ENCODE measurements at regions not wholly inside any gene's neighbourhood (a gene's known extent, or its start where the extent isn't known, plus 50 kb on each side); places are given as distances from the start of the nearest gene placed in this dataset.
A peak's percentile ranks its signal among the peaks of the same experiment; 100 is the strongest.

- DNase-seq (ENCODE audit: low spot score), result no peak
These were observed 123.5 kb upstream of the MAGI3 start for GRCh38 chr1:113266788-113267187.

GRCh38 chr1:113269168-113269963, 120.9 kb upstream of the MAGI3 start:
- peak; percentile 38 for DNase-seq (ENCODE audit: low spot score)

DNA sequence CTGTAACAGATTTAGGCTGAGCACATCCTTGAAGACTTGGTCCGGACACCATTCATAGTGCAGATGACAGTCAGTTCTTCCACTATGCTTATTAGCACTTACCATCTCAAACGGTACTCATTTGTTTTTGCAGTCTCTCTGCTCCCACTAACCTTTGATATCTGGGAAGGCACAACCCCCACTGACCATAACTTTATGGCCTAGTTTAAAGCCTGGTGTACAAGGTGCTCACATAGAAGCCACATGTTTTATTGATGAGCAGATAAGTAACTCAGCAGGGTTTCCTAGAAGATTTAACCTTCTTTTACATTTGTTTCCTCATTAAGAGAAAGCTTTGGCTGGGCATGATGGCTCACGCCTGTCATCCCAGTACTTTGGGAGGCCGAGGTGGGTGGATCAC, 119.3 kb upstream of the MAGI3 start:
- DNase-seq (ENCODE audit: low spot score), result no peak

- no peak for DNase-seq (ENCODE audit: low spot score)
These were observed 115.2 kb upstream of the MAGI3 start for GRCh38 chr1:113275083-113275482.

DNA sequence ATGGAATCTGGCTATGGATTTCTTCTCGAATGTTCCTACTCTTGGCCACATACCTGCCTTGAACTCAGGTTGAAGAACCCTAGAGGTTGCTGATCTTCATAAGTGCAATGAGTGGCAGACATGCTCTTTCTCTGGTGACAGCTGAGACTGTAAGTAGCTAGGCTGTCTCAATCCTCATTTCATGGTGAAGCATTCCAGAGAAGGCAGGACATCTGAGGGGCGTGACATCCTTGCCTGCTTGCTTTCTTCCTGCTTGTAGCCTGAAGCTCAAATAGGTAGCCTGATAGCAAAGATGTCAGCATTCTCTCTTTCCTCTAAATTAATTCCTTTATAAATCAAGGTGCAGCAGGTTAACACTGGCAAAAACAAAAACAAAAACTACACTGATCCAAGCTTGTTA, 114.6 kb upstream of the MAGI3 start:
- DNase-seq (ENCODE audit: low spot score), result no peak

DNA sequence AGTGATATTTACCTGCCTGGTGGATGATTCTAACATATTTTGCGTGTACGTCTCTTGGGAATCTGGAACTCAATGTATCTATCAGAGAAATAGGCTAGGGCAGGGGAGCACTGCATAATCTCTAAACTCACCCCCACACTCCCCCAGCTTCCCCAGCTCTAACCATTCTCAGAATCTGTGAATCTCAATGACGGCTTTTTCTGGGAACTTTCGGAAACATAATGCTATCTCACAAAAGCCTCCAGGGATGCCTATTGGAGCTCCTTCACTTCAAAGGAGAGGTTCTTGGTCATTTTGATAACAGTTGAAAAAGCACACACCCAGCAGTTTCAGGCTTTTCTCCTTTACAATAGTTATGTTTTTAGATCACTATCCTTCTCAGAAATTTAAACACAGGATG, 113.8 kb upstream of the MAGI3 start:
- DNase-seq (ENCODE audit: low spot score), result no peak

DNA sequence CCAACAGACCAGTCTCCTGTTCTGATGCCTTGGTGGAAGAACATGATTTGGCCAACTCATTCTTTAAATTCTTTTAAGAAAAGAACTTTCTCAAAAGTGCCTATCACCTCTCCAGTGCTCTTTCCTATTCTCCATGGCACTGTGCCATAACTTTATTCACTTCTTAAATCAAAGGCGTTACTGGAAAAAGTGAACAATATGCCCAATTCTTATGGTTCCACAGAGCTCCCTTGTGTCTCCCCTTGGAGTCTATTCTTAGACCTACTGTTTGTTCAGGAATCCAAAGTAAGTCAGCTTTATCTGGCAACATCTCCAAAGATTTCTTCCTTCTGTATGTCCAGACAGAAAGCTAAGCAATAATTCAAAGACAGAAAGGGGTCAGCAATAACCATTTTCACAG, 111.9 kb upstream of the MAGI3 start:
- no peak for DNase-seq (ENCODE audit: low spot score)

DNA sequence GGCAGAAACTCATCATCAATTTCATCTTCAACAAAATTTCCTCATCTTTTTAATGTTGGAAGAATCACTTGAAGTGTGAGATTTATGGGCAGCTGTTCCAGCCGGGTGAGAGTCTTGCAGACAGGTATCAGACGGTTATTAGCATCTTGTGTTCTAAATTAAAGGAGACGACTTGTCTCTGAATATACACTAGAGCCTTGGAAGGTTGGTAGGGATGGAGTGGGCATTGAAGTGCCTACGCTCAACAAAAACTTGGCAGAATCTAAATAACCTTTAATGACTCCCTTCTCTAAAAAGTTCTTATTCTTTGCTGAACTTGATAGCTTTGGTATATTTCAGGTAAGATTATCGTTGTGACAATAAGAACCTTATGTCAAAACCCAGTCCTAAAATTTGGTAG, 111.5 kb upstream of the MAGI3 start:
- DNase-seq (ENCODE audit: low spot score), result no peak

DNA sequence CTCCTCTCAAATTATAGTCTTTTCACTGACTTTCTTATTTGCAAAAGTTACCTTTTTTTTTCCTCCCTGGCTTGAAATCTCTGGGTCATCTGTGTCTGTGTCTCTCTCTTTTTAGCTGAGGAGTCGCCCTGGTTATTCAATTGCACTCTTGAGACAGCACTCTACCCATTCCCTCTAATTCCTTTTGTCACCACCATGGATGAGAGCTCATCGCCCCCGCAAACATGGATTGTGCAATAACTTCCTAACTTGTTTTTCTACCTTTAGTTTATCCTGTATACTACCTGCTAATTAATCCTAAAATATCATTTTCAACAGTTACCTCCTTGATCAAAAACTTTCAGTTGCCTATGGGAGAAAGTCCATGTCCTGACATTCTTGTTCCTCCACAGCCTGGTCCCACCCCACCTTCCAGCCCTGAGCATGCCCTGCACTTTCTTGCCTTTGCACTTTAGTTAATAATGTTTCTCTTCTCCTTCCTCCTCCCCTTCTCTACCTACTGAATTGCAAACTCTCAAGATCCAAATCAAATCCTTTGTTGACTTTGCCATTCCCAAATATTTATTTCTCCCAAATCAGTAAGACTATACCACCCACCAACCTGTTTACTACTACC, 110.4 kb upstream of the MAGI3 start:
- no peak for DNase-seq (ENCODE audit: low spot score)

GRCh38 chr1:113280581-113280980, 109.7 kb upstream of the MAGI3 start:
- no peak for DNase-seq (ENCODE audit: low spot score)

- no peak for DNase-seq (ENCODE audit: low spot score)
These were observed 108.8 kb upstream of the MAGI3 start for GRCh38 chr1:113281550-113281949.

DNA sequence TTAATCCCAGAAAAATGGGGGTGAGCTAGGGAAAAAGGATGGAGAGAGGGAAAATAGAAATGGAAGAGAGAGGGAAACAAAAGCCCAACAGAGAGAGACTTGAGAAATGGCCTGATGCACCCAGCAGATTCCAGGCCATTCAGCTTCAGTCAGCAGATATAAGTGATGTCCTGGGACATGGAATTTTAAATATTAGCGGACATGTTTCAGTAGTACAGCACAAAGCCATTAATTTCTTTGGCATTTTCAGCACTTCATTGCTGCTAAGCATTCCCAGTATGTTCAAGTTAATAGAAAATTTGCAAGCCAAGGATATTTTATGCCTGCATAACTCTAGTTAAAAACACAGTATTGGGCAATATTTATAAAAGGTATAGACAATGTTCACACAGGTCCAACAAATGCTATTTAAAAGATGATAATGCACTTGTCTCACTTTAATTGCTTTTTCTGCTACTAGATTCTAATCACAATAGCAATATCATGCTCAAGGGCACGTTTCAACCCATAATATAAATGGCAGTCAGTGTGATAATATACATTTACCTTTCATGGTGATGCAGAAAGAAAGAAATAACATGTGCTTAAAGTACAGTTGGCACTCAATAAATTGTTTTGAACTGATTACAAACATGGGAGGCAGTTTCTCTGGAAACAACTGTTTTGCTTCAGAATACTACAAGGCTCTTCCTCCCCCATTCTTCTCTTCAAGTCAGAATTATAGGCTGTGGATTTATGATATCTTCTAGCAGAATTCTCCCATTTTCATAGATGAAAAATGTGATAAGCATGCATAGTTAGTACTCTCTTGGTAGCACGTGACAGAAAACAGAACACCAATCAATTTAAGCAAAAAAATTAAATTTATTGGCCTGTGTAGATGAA, 108.1 kb upstream of the MAGI3 start:
- no peak for DNase-seq (ENCODE audit: low spot score)

DNA sequence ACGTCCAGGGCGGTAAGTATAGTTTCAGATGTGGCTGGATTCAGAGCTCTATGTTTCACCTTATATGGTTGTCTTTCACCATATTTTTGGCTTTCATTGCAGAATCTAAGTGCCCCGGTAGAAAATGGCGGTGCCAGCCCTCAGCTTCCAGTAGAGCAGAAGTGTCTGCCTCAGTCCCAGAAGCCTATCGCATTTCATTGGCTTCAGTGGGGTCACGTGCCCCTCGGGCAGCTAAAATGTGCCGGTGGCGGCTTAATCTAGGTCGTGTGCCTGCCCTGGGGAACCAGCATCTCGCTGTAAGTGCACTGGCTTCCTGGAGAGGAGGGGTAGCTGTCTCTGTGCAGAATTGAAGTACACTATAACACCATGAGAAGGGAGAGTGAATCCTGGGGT, 107.4 kb upstream of the MAGI3 start:
- no peak for DNase-seq (ENCODE audit: low spot score)

GRCh38 chr1:113283914-113284313, 106.4 kb upstream of the MAGI3 start:
- no peak for DNase-seq (ENCODE audit: low spot score)

GRCh38 chr1:113286156-113286555, 104.2 kb upstream of the MAGI3 start:
- DNase-seq (ENCODE audit: low spot score), result no peak

DNA sequence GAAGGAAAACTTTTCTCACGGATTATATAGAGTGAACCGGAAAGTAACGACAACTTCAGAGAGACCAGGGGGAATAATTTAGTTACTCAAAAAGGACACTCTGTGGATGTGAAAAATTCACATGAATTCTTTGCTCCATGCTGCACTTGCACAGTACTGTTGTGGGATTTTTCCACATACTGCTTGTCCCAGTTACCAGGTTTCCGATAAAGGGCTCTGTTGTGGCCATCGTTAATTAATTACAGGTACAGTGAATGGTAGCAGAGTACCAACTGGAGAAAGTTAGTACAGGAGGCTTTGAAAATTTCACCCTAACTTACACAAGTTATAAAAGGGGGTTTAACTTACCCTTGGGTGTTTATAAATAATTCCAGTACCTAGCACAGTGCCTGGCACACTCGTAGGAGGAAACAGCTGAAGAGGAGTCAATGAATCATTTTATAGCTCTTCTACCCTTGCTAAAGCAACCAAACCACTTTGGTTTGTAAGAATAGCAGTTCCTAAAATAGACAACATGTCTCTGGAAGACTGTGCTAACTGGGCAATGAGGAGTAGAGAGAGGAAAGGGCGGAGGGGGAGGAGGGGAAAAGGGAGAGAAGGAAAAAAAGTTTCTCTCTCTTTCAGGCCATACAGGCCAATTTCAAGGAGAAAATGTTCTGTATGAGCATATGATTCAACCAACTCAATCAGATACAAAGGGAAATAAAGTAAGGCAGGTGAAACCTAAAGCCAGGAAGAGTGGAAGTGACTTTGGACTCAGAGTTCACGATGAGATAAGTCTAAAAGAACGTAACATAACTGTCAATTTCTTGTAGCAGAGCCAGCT, 98.3 kb upstream of the MAGI3 start:
- no peak for DNase-seq (ENCODE audit: low spot score)

DNA sequence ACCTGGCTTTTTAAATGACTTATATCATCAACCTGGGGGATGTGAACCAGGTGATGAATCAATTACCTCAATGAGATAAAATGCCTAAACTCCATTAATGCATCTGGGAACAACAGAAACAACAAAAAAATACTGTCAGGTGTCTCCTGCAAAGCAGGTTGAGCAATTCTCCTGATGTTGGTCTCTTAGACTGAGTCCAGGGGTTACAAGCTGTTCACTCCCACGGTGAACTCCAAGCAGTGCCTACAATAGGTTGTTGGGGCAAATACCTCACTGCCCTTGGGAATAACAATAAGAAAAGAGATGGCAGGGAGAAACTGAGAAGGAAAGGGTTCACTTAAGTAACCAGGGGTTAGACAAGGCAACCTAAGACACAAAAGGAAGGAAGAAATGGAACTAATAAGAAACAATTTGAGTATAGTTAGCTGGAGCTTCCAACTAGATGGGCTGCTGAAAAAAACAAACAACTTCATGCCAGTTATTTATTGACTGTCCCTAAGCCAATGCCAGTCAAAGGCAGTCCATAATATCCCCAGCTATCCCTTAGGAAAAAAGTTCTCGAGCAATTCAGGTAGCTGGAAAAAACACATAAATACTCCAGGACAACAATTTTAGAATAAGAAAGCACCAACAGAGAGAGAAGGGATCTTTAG, 97.6 kb upstream of the MAGI3 start:
- no peak for DNase-seq (ENCODE audit: low spot score)

DNA sequence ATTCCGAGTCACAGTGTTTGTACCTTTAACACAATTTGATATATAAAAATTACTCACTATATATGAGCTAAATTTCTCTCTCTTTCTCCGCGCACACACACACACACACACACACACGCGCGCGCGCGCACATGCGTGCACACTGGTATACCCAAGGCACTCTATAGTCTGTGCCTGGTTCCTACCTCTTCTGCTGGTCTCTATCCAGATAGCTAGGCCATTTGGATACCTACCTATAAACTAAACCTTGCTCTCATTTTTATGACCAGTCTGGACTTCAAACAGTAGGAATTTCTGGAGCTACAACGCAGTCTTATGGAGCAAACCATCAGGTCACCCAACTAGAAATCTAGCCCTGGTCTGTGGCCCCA, 97.1 kb upstream of the MAGI3 start:
- no peak for DNase-seq (ENCODE audit: low spot score)

GRCh38 chr1:113297749-113298148, 92.6 kb upstream of the MAGI3 start:
- DNase-seq (ENCODE audit: low spot score), result no peak

- DNase-seq (ENCODE audit: low spot score), result no peak
These were observed 91.4 kb upstream of the MAGI3 start for GRCh38 chr1:113298941-113299340.

- no peak for DNase-seq (ENCODE audit: low spot score)
These were observed 87.7 kb upstream of the MAGI3 start for GRCh38 chr1:113302636-113303035.

GRCh38 chr1:113303267-113303666, 87.0 kb upstream of the MAGI3 start:
- no peak for DNase-seq (ENCODE audit: low spot score)

All from SW480 (cell line).